ENCODE measurements at regions not wholly inside any gene's neighbourhood (a gene's known extent, or its start where the extent isn't known, plus 50 kb on each side); places are given as distances from the start of the nearest gene placed in this dataset.

GRCh38 chr12:127127897-127128296 lies 1139.1 kb upstream of the TMEM132C start:
- TF ChIP-seq CTCF (IDR thresholded peaks at IDR 0.05) (no peak), POLR2A (IDR thresholded peaks at IDR 0.05) (no peak)

Measured in prostate gland (tissue), 2 donors.